Stimulated activated naive CD8-positive, alpha-beta T cell treated with anti-CD3 and anti-CD28 coated beads, Interleukin-15, amount 100 ng/mL, for 72 hours (primary cell): ENCODE measurements at regions not wholly inside any gene's neighbourhood (a gene's known extent, or its start where the extent isn't known, plus 50 kb on each side); places are given as distances from the start of the nearest gene placed in this dataset.

ENCODE experiments used
- ATAC-seq: fragments of 150-1000 bp; cut with Tn5 transposase; 2 replicates; pipeline ENCODE4 v1.10.0; 2021; ENCODE audit warnings: mild to moderate bottlenecking, moderate library complexity
- DNase-seq, 2 donors: peaks; one replicate each; pipeline ENCODE4 v3.0.0; 2021 to 2022
- H3K27ac Mint-ChIP-seq, 2 donors: one replicate each; pipeline ENCODE4 v1.8.0; 2022; ENCODE audit warnings: mild to moderate bottlenecking in 2 of 2, mixed read lengths in 2 of 2, moderate library complexity in 2 of 2
- H3K27me3 Mint-ChIP-seq: one replicate; pipeline ENCODE4 v1.8.0; 2022; ENCODE audit warnings: mixed read lengths
- H3K4me1 Mint-ChIP-seq: one replicate; pipeline ENCODE4 v1.8.0; 2022; ENCODE audit warnings: mild to moderate bottlenecking, mixed read lengths
- H3K4me3 Mint-ChIP-seq, 2 donors: one replicate each; pipeline ENCODE4 v1.8.0; 2022; ENCODE audit warnings: mild to moderate bottlenecking in 2 of 2, mixed read lengths in 2 of 2, moderate library complexity in 1 of 2
- H3K9me3 Mint-ChIP-seq, 2 donors: one replicate each; pipeline ENCODE4 v1.8.0; 2022; ENCODE audit warnings: mixed read lengths in 2 of 2

DNA sequence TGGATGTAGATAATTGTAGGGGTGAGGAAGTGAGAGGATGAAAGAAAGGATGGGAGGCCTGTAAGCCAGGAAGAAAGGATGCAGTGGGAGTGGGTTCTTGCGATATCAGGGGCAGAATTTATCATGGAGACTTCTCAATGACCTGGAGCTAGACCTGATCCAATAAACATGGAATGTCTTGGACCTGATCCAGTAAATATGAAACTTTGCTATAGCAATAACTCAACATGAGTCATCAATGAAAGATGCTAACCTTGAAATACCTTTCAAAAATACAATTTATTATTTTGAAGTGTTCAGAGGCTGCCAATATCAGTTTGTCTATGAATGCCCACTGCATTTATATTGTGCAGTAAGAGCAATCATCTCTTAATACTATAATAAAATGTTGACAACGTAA is 279.5 kb downstream of the POU4F1 start:
- Mint-ChIP-seq H3K27me3 (no peaks in the 10 kb centered on the region), H3K4me3 (no peak overlapping the region), H3K4me1 (no peaks in the 10 kb centered on the region), H3K27ac (no peak overlapping the region), H3K9me3 (no peaks in the 10 kb centered on the region)
- ATAC-seq (no peak), DNase-seq (no peak)

- no peak for ATAC-seq
- H3K4me3 Mint-ChIP-seq: no peak overlapping the region
- no peaks in the 10 kb centered on the region for H3K27me3 Mint-ChIP-seq
- H3K4me1 Mint-ChIP-seq: no peaks in the 10 kb centered on the region
- H3K9me3 Mint-ChIP-seq: no peaks in the 10 kb centered on the region
- no peak overlapping the region for H3K27ac Mint-ChIP-seq
- DNase-seq: no peak
Observed at GRCh38 chr13:78323040-78323439, 280.3 kb downstream of the POU4F1 start.

DNA sequence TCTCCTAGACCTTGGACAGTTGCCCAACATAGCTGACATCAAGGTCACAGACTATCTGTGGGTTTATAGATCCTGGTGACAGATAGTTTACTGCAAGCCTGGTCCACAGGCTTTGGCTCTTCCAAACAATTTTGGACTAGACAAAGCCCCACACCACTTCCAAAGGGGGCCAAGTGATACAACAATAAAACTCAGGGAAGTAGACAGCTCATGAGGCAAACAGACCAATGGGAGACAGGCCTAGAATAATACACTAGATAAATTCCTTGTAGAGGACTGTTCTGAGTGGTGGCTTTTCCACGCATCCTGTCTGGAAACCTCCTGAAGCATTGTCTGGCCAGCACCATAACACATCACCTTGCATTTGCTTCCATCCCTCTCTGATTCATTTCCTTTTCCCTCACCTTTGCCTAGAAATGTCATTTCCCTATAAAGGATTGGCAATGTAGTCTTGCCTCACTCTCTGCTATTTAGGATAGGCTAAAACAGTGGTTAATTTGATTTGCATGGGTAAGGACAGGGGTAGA is 284.2 kb downstream of the POU4F1 start:
- no peak overlapping the region for H3K27ac Mint-ChIP-seq
- H3K4me1 Mint-ChIP-seq: no peaks in the 10 kb centered on the region
- no peaks in the 10 kb centered on the region for H3K27me3 Mint-ChIP-seq
- ATAC-seq (no peak), DNase-seq (no peak)
- H3K9me3 Mint-ChIP-seq: no peaks in the 10 kb centered on the region
- no peak overlapping the region for H3K4me3 Mint-ChIP-seq

DNA sequence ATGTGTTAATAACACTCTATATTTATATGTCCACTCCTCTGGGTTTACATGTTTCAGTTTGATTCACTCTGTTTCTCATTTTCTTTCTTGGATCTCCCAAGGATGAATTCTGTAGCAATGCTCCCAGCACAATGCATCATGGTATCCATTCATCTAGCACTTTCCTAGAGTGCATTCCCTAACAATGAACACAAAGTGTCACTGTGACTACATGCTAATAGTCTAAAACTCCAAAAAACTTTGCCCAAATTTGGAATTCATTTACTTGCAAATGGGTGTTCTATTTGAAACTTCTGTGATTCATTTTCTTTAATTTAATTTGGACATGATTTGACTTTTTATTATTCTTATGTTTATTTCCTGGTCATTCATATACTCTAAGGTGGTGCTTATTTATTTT is 286.3 kb downstream of the POU4F1 start:
- no peaks in the 10 kb centered on the region for H3K4me1 Mint-ChIP-seq
- ATAC-seq: no peak
- no peaks in the 10 kb centered on the region for H3K27me3 Mint-ChIP-seq
- H3K4me3 Mint-ChIP-seq: no peak overlapping the region
- DNase-seq: no peak
- no peak overlapping the region for H3K27ac Mint-ChIP-seq
- H3K9me3 Mint-ChIP-seq: no peaks in the 10 kb centered on the region

DNA sequence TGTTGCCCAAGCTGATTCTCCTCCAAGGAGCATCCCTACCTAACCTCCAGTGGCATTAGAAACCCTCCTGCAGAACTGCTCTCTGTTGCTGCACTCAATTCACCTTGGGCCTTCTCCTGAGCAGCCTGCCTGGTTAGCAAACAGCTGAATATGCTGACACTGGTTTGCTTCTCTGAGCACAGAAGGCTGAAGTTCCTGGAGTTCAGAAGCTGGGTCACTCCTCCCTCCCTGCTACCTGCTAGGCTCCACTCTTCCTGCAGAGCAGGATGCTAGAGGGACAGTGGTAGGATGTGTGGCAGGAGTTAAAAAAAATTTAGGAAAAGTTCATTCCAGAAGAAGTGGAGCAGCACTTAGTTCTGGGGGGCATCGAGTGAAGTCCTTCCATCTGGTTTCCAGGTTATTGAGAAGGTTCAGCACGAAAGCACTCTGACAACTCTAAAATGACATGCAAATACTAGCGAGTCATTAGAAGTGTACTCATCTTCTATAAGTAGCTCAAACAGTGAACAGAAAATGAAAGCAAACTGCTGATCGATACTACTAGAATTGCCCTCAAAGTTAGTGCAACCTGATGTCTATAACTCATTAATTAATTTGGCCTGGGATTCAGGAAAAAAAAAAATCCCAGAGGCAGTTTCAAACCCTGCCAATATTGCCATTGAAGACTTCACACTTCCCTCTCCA is 293.7 kb downstream of the POU4F1 start:
- H3K4me1 Mint-ChIP-seq: no peaks in the 10 kb centered on the region
- no peak for DNase-seq
- ATAC-seq: no peak
- H3K4me3 Mint-ChIP-seq: no peak overlapping the region
- H3K9me3 Mint-ChIP-seq: no peaks in the 10 kb centered on the region
- no peak overlapping the region for H3K27ac Mint-ChIP-seq
- peaks cover 6% of the 10 kb centered on the region for H3K27me3 Mint-ChIP-seq

GRCh38 chr13:78306519-78307206 is 296.7 kb downstream of the POU4F1 start:
- no peak for DNase-seq
- Mint-ChIP-seq H3K27ac (no peak overlapping the region), H3K27me3 (peaks cover 6% of the 10 kb centered on the region), H3K4me3 (no peak overlapping the region), H3K9me3 (no peaks in the 10 kb centered on the region), H3K4me1 (no peaks in the 10 kb centered on the region)
- no peak for ATAC-seq

DNA sequence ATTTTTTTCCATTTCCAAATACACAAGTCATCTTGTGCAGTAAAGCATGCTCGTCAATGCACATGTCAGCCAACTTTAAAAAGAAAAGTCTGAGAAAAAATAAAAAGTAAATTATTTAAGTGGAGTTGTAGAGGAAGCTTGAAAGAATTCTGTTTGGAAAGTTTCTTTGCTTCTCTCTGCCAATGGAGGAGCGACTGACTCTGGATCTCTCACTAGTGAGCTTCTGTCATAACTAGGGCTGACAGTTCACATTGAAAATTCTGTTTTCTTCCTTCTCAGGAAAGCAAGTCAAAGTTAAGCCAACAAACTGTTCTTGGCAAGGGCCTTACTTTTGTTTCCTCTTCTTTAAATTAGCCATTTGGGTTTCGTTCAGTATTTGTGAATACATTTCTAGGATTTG is 298.2 kb downstream of the POU4F1 start:
- Mint-ChIP-seq H3K4me1 (no peaks in the 10 kb centered on the region), H3K4me3 (no peak overlapping the region), H3K9me3 (no peaks in the 10 kb centered on the region), H3K27me3 (peaks cover 6% of the 10 kb centered on the region), H3K27ac (no peak overlapping the region)
- ATAC-seq (no peak), DNase-seq (no peak)

DNA sequence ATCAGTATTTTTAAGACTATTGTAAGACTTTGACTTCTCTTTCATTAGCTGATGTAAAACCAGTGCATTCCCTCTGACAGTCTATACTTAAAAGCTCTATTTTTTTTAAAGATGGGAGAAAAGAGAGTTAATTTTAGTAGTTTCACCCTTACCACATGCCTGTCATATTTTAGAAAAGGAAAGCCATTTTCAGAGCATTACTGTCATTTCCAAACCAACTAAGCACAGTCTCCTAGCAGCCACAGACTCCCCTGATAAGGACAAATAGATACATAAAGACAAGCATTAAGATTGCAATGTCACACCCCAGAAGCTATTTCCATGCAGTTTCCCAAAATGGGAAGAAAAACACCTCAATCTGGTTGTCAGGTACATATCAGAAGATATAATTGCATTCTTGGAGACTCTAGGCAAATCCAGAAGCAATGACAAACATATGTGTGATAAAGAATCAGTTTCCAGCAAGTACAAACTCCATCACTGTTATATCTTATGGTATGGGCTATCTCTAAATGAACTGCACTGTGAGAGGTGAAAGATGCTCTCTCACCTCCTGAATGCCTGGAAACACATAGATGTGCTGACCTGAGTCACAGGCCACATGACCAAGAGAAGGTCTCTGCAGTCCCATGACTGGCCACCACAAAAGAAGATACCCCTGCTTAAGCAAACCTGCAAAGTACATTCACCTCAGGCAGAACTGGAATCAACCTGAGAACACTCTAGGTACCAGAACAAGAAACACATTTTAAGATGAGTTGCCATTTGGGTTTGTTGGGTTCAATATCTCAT is 303.3 kb downstream of the POU4F1 start:
- no peak overlapping the region for H3K27ac Mint-ChIP-seq
- no peaks in the 10 kb centered on the region for H3K27me3 Mint-ChIP-seq
- no peaks in the 10 kb centered on the region for H3K9me3 Mint-ChIP-seq
- no peaks in the 10 kb centered on the region for H3K4me1 Mint-ChIP-seq
- H3K4me3 Mint-ChIP-seq: no peak overlapping the region
- ATAC-seq (peak; percentile 65), DNase-seq (no peak)

GRCh38 chr13:78298657-78299056 is 304.7 kb downstream of the POU4F1 start:
- DNase-seq (no peak), ATAC-seq (peak; percentile 66)
- no peaks in the 10 kb centered on the region for H3K4me1 Mint-ChIP-seq
- H3K9me3 Mint-ChIP-seq: no peaks in the 10 kb centered on the region
- no peaks in the 10 kb centered on the region for H3K27me3 Mint-ChIP-seq
- no peak overlapping the region for H3K27ac Mint-ChIP-seq
- no peak overlapping the region for H3K4me3 Mint-ChIP-seq

DNA sequence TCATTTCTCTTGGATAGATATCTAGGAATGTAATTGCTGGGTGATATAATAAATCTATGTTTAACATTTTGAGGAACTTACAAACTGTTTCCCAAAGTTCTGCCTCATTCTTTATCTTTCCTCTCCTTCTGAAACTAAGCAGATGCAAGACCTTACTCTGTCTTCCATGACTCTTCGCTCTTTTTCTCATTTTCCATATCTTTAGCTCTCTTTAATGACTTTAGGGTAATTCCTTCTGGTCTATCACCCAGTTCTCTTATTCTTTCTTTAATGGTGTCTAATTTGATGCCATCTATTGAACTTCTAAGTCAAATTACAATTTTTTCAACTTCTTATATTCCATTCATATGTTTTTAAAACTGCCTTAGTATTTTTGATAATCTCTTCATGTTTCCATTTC is 316.6 kb downstream of the POU4F1 start:
- H3K27me3 Mint-ChIP-seq: no peaks in the 10 kb centered on the region
- H3K9me3 Mint-ChIP-seq: peaks cover 11 to 16% of the 10 kb centered on the region in 2 donors
- ATAC-seq (no peak), DNase-seq (no peak)
- no peaks in the 10 kb centered on the region for H3K4me1 Mint-ChIP-seq
- no peak overlapping the region for H3K4me3 Mint-ChIP-seq
- H3K27ac Mint-ChIP-seq: no peak overlapping the region

GRCh38 chr13:78265098-78265497 is 338.3 kb downstream of the POU4F1 start:
- no peaks in the 10 kb centered on the region for H3K27me3 Mint-ChIP-seq
- no peaks in the 10 kb centered on the region for H3K9me3 Mint-ChIP-seq
- no peaks in the 10 kb centered on the region for H3K4me1 Mint-ChIP-seq
- ATAC-seq (no peak), DNase-seq (no peak)
- no peak overlapping the region for H3K27ac Mint-ChIP-seq
- H3K4me3 Mint-ChIP-seq: no peak overlapping the region

GRCh38 chr13:78258304-78258703 is 339.7 kb upstream of the EDNRB start:
- no peaks in the 10 kb centered on the region for H3K27me3 Mint-ChIP-seq
- H3K4me1 Mint-ChIP-seq: no peaks in the 10 kb centered on the region
- no peak for DNase-seq
- no peak for ATAC-seq
- H3K27ac Mint-ChIP-seq: no peak overlapping the region
- H3K4me3 Mint-ChIP-seq: no peak overlapping the region
- H3K9me3 Mint-ChIP-seq: no peaks in the 10 kb centered on the region

DNA sequence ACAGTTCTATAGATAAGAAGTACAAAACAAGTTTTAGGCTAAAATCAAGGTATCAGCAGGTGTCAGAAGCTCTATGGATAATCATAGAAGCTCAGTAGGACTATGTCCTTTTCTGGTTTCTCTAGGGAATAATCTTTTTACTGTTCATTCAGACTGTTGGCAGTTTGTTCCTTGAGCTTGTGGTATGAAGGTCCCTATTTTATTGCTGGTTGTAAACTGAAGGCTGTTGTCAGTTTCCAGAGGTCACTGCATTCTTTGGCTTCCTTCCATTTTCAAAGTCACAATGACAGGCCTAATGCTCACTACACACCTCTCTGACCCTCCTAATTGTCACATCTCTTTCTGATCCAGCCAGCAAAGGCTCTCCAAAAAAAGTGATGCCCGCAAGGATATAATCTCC is 337.9 kb upstream of the EDNRB start:
- Mint-ChIP-seq H3K27ac (no peak overlapping the region), H3K27me3 (no peaks in the 10 kb centered on the region), H3K4me1 (no peaks in the 10 kb centered on the region), H3K9me3 (no peaks in the 10 kb centered on the region), H3K4me3 (no peak overlapping the region)
- ATAC-seq: no peak
- no peak for DNase-seq

- no peak for ATAC-seq
- Mint-ChIP-seq H3K4me3 (no peak overlapping the region), H3K27ac (no peak overlapping the region), H3K9me3 (no peaks in the 10 kb centered on the region), H3K4me1 (no peaks in the 10 kb centered on the region), H3K27me3 (no peaks in the 10 kb centered on the region)
- no peak for DNase-seq
Observed at GRCh38 chr13:78254113-78254512, 335.5 kb upstream of the EDNRB start.

- Mint-ChIP-seq H3K27me3 (no peaks in the 10 kb centered on the region), H3K4me1 (no peaks in the 10 kb centered on the region), H3K27ac (no peak overlapping the region), H3K4me3 (no peak overlapping the region), H3K9me3 (no peaks in the 10 kb centered on the region)
- no peak for ATAC-seq
- no peak for DNase-seq
Observed at GRCh38 chr13:78247362-78247761, 328.7 kb upstream of the EDNRB start.

GRCh38 chr13:78241278-78241919 is 322.8 kb upstream of the EDNRB start:
- ATAC-seq (peak; percentile 50), DNase-seq (peak; percentile 6 to 14)
- Mint-ChIP-seq H3K4me1 (no peaks in the 10 kb centered on the region), H3K27ac (no peak overlapping the region), H3K4me3 (no peak overlapping the region), H3K27me3 (no peaks in the 10 kb centered on the region), H3K9me3 (no peaks in the 10 kb centered on the region)
